Ramos (cell line): ENCODE measurements at regions not wholly inside any gene's neighbourhood (a gene's known extent, or its start where the extent isn't known, plus 50 kb on each side); places are given as distances from the start of the nearest gene placed in this dataset.

Source experiments
- in situ Hi-C: fragments of 300-500 bp; cut with MboI; formaldehyde crosslinking; loops from one replicate; pipeline ENCODE4 v1.14.3; 2022; ENCODE audit warnings: low sequenced_read_pairs; ENCODE audit not compliant: unreplicated experiment

- in situ Hi-C loops, result no loop called here
Observed at GRCh38 chr13:33758113-33758512, 59.8 kb upstream of the RFC3 start.

- in situ Hi-C loops, result no loop called here
Observed at GRCh38 chr13:33761740-33762139, 56.2 kb upstream of the RFC3 start.

- in situ Hi-C loops, result no loop called here
Observed at GRCh38 chr13:33763021-33763420, 54.9 kb upstream of the RFC3 start.

GRCh38 chr13:33764716-33765115 lies 53.2 kb upstream of the RFC3 start:
- in situ Hi-C loops, result no loop called here

GRCh38 chr13:33766329-33767123 lies 51.4 kb upstream of the RFC3 start:
- in situ Hi-C loops, result no loop called here

- in situ Hi-C loops, result no loop called here
Observed at GRCh38 chr13:33767140-33767539, 50.8 kb upstream of the RFC3 start.
